NCI-H82 treated with DMSO at 0.1 percent for 48 hours (cell line): ENCODE measurements at regions not wholly inside any gene's neighbourhood (a gene's known extent, or its start where the extent isn't known, plus 50 kb on each side); places are given as distances from the start of the nearest gene placed in this dataset.
A peak's percentile ranks its signal among the peaks of the same experiment; 100 is the strongest.

Experiments used
- DNase-seq: peaks from one replicate; lab custom pipeline; 2025; ENCODE audit not compliant: unreplicated experiment; lab: John Stamatoyannopoulos, UW

- DNase-seq: no peak
Observed at GRCh38 chr10:91035650-91036292, 114.9 kb upstream of the ANKRD1 start.

DNA sequence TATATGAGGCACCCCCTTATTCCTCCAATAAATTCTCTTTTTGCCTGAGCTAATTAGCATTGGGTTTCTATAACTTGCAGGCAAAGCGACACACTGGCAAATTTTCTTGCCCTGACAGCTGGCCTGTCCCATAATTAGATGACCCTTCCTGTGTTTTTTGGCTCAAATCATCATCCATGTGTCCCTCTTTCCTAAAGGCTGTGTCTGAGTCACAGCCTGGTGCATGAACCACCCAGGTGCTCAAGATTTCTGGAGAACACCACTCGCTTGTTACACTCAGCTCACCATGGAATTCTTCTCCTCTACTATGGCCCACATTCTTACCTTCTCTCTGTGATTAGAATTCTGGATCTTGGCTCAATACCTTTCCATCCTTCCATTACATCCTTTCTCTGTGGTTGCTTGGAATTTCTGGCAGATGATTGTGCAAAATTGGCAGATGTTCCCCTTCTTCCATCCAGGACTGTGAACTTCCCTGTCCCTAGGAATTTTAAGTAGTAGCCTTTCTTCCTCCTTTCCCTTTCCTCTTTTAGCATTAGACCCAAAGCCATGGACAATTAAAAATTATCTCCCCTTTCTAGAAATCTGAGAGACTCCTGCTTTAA, 116.0 kb upstream of the ANKRD1 start:
- DNase-seq: no peak

- no peak for DNase-seq
Observed at GRCh38 chr10:91038971-91039370, 118.1 kb upstream of the ANKRD1 start.

GRCh38 chr10:91040343-91040742, 119.5 kb upstream of the ANKRD1 start:
- DNase-seq: no peak

GRCh38 chr10:91042069-91042468, 121.2 kb upstream of the ANKRD1 start:
- DNase-seq: peak; percentile 46

- peak; percentile 24 for DNase-seq
Observed at GRCh38 chr10:91043173-91043910, 122.5 kb upstream of the ANKRD1 start.

DNA sequence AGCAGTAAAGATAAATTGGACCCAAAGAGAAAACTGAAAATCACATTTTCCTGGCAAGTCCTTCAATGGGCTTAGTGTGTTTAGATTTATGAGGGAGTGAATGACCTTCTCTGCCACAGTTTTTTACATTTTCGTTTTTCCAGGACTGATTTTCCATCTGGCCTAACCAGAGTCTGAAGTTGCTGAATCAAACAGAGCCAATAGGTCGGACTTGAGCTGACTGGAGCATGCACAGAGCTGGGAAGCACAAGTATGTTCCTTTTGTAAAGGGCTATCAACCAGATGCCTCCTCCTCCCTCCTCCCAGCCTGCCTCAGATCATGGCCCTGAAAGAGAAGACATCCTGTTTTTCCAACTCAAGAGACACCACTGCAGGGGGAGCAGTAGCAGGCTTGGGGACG, 126.0 kb upstream of the ANKRD1 start:
- DNase-seq: no peak

- no peak for DNase-seq
Observed at GRCh38 chr10:91048380-91048779, 127.5 kb upstream of the ANKRD1 start.

DNA sequence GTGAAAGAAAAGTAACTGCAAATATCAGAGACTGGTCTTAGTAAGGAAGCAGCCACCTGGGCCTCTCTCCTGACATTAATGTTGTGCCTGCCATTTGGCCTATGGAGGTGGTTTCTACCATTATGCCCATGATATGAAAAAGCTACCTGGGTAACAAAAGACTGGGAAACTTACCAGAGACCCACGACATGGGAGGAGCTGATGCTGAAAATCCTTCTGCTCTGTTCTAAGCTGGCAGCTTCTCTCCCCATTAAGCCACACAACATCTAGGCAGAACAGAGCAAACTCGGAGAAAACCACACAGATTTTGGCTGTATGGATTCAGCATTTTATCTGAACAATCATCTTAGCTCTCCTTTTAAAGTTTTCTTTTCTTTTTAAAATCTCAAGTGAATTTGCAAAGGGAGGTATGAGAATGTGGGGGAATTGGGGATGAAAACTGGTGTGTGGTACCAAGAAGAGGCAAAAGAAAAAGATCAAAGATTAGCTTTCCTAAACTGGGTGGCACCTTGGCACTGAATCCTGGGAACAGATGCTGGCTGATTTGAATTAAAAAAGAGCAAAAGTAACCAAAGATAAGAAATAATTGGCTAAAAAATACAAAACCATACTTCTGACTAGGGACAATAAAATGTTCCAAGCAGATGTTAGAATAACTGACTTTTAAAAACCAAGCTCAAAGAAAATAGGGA, 128.6 kb upstream of the ANKRD1 start:
- no peak for DNase-seq

DNA sequence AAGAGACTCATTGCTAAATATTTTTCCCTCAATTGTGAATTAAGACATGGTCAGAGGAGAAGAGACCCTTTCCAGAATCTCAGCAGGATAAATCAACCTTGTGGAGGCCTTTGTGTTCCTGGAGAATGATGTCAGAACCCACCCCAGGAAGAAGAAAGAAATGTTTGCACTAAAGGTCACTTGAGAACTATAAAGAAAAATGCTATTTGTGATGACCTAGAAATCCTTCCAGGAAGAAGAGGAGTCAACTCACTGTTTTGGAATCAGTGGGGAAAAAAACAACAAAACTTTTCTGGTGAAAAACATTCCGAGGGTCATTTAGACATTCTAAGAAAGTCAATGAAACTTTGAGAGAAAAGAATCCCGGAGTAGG, 129.1 kb upstream of the ANKRD1 start:
- no peak for DNase-seq

GRCh38 chr10:91050371-91051034, 129.6 kb upstream of the ANKRD1 start:
- DNase-seq: no peak

DNA sequence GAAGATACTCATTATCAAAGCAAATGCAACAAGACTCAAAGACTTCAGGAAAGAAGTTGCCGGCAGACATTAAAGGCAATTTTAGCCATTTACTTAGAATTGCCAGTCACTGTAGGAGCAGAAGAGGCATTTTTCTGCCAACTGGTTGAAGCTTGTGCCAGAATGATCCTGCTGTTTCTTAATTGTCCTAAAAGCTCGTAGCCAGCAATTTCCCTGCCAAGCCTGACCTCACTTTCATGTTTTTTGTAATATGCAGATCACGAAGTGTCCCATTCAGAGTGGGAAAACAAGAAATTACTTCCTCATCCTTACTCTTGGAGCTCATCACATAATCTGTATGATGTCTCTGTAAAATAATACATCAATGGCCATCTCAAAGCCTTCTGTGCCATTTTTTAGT, 130.9 kb upstream of the ANKRD1 start:
- no peak for DNase-seq

DNA sequence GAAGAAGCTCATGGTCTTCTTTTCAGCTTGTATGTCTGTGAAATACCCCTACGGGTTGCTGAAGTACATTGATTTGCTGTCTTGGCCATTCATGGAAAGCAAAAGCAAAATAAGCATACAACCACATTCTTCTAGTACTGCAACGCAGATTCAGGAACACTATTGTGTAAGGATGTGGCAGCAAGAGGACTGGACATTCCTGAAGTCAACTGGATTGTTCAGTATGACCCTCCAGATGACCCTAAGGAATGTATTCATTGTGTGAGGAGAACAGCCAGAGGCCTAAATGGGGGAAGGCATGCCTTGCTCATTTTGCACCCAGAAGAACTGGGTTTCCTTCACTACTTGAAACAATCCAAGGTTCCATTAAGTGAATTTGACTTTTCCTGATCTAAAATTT, 133.4 kb upstream of the ANKRD1 start:
- DNase-seq: no peak

- no peak for DNase-seq
Observed at GRCh38 chr10:91061187-91061586, 140.3 kb upstream of the ANKRD1 start.

GRCh38 chr10:91061608-91062007, 140.7 kb upstream of the ANKRD1 start:
- DNase-seq: no peak

DNA sequence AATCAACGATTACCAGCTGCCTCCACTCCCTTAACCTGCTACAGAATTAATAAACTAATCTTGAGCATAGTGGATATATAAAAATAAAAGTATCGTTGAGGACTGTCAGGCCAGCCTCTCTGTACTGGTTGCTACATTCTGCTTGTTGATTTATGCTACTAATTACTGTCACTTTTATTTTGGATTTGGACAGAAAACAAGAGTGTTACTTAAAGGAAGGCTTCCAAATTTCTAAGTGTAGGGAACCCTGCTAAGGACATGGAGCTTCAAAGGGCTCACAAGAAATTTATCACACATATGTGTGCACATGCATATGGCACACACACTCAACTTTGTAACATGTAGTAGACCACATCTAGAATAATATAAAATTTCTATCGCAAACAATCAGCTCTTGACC, 141.2 kb upstream of the ANKRD1 start:
- DNase-seq: no peak

DNA sequence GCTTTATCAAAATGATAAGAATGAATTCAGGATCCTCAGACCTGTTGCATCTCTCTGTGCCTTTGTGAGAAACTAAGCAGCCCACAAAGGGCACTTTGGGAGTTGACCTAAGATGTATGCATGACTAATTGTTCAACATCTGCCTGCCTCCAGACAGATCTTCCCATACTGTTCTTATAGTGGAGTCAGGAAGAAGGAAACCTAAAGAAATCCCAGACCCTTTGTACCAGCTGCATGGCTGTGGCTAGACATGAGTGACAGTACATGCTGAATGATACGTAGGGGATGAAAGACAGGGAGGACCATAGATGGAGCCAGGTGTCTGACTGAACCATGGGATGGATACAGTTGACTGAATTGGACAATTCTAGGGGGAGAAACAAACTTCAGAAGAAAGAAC, 148.7 kb upstream of the PCGF5 start:
- no peak for DNase-seq

- DNase-seq: no peak
Observed at GRCh38 chr10:91073286-91073979, 147.0 kb upstream of the PCGF5 start.

DNA sequence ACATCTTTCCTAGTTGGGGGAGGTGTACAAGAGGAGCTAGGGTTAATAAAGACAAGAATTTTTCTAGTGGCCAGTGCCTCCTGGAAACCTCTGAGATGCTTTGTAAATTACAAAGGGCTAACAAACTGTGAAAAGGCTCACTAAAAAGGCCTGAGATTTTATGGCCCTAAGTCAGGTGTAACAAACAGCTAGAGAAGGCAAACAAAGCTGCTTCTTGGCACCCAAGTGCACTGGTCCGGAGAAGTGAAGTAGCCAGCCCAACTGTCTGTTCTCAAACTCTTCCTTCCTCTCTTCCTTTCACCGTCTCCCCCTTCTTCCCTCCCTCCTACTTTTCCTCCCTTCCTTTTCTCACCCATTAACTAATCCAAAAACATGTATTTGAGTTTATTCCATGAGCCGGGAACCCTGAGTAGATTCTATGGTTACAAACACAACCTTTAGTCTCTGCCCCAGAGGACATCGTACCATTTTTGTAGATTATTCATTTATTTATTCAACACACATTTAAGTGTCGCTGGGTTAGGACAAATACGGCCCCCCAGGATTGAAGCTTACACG, 143.4 kb upstream of the PCGF5 start:
- no peak for DNase-seq

DNA sequence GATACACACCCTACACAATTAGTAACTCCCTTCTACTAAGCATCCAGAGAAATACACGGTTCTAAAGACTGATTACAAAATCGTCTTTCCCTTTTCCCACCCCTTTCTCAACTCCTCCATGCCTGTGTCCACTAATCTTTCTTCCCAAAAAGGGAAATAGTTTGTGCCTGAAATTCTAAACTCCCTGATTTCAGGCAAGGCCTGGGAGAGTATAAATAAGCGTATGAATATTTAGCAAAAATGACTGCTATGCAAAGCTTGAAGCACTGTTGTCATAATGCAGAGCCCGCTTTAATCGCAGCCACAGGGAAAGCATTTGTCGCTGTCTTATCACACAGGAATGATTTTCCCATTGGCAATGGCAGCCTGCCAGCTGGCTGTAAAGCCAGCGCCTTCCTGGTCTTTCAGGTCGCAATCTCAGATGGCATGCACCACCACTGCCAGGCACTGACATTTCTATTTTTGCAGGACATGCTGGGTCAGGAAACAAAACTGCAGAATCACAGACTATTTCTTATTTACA, 142.9 kb upstream of the PCGF5 start:
- no peak for DNase-seq
